H1 (cell line): ENCODE measurements at regions not wholly inside any gene's neighbourhood (a gene's known extent, or its start where the extent isn't known, plus 50 kb on each side); places are given as distances from the start of the nearest gene placed in this dataset.

ENCODE experiments used
- CTCF ChIA-PET: fragments of 300-600 bp; sonication (Branson Sonifier 250); formaldehyde crosslinking; loops from one replicate; lab custom pipeline; 2021; ENCODE audit not compliant: partially characterized antibody; lab: Charles Lee
- POLR2A ChIA-PET: fragments of 300-600 bp; sonication (Branson Sonifier 250); formaldehyde crosslinking; loops from one replicate; lab custom pipeline; 2021; ENCODE audit warnings: inconsistent platforms; ENCODE audit not compliant: partially characterized antibody; lab: Charles Lee
- DNase-seq, 2 experiments: peaks; one replicate each; pipeline versions ENCODE4 v3.0.0 to v3.0.0-alpha.2; 2010 to 2022; ENCODE audit warnings: low spot score in 2 of 2, low read depth in 1 of 2, mixed read lengths in 1 of 2
- FAIRE-seq: peaks from 2 replicates; lab custom pipeline; 2011; peaks lifted over from hg19 to GRCh38; lab: Jason Lieb, UNC
- H2AFZ ChIP-seq: 2 replicates; pipeline ENCODE4 v1.8.1; 2012; ENCODE audit warnings: low read length, inconsistent platforms
- H2AK5ac ChIP-seq: 2 replicates; pipeline ENCODE4 v1.6.1; 2013; ENCODE audit warnings: low read depth, low read length
- H2BK120ac ChIP-seq: replicated peaks from 2 replicates; pipeline ENCODE3; 2013; ENCODE audit warnings: low read depth, low read length, inconsistent platforms
- H2BK12ac ChIP-seq: 2 replicates; pipeline ENCODE4 v1.6.1; 2013; ENCODE audit warnings: low read depth, low read length
- H2BK15ac ChIP-seq: 2 replicates; pipeline ENCODE4 v1.6.1; 2013; ENCODE audit warnings: low read length
- H2BK20ac ChIP-seq: 2 replicates; pipeline ENCODE4 v1.6.1; 2013; ENCODE audit warnings: low read length
- H2BK5ac ChIP-seq: 2 replicates; pipeline ENCODE4 v1.6.1; 2013; ENCODE audit warnings: low read depth, low read length
- H3K14ac ChIP-seq: 2 replicates; pipeline ENCODE4 v1.6.1; 2013; ENCODE audit warnings: inconsistent platforms; ENCODE audit not compliant: insufficient read length
- H3K18ac ChIP-seq: 2 replicates; pipeline ENCODE4 v1.6.1; 2013; ENCODE audit warnings: low read length; ENCODE audit errors: extremely low read depth
- H3K23ac ChIP-seq: 2 replicates; pipeline ENCODE4 v1.6.1; 2013; ENCODE audit warnings: inconsistent platforms; ENCODE audit not compliant: insufficient read length
- H3K23me2 ChIP-seq: 2 replicates; pipeline ENCODE4 v1.6.1; 2013; ENCODE audit warnings: low read depth, low read length
- H3K27ac ChIP-seq: 2 replicates; pipeline ENCODE4 v1.6.1; 2011; ENCODE audit warnings: low read depth, low read length, inconsistent platforms
- H3K27me3 ChIP-seq, 4 experiments: replicated peaks in 1 of 4; 1 replicate in 1 of 4; 2 replicates in 3 of 4; pipeline versions ENCODE4 v1.6.1 to v1.8.1; 2011 to 2013; ENCODE audit warnings: low read length in 3 of 4, mild to moderate bottlenecking in 3 of 4, inconsistent platforms in 2 of 4, mixed read lengths in 2 of 4, moderate library complexity in 1 of 4; ENCODE audit not compliant: control insufficient read depth in 3 of 4, insufficient read depth in 3 of 4; ENCODE audit errors: extremely low read depth in 1 of 4
- H3K36me3 ChIP-seq, 4 experiments: 2 replicates each; pipeline versions ENCODE4 v1.6.1 to v1.8.1; 2011 to 2013; ENCODE audit warnings: mild to moderate bottlenecking in 4 of 4, low read length in 3 of 4, moderate library complexity in 2 of 4, control low read depth in 1 of 4, inconsistent platforms in 1 of 4; ENCODE audit not compliant: insufficient read depth in 4 of 4, control insufficient read depth in 2 of 4
- H3K4ac ChIP-seq: replicated peaks from 2 replicates; pipeline ENCODE3; 2013; ENCODE audit warnings: low read length, low read depth, mixed read lengths, inconsistent platforms; ENCODE audit not compliant: insufficient read length
- H3K4me1 ChIP-seq, 4 experiments: replicated peaks in 1 of 4; 1 replicate in 1 of 4; 2 replicates in 3 of 4; pipeline versions ENCODE4 v1.6.1 to v1.8.1; 2011 to 2013; ENCODE audit warnings: low read length in 3 of 4, inconsistent platforms in 2 of 4, mixed read lengths in 1 of 4; ENCODE audit not compliant: insufficient read depth in 4 of 4, control insufficient read depth in 3 of 4
- H3K4me2 ChIP-seq, 2 experiments: 2 replicates each; pipeline versions ENCODE4 v1.6.1 to v1.8.1; 2011 to 2013; ENCODE audit warnings: low read depth in 2 of 2, low read length in 2 of 2, control low read depth in 1 of 2, inconsistent platforms in 1 of 2, mild to moderate bottlenecking in 1 of 2; ENCODE audit not compliant: insufficient read depth in 1 of 2
- H3K4me3 ChIP-seq, 4 experiments: fragments of 200-600, 300-600 bp in 1 of 4; sonication (generic), shearing (Covaris generic), sonication (Bioruptor Twin) in 1 of 4; 2 replicates each; pipeline versions ENCODE4 v1.5.1 to v1.8.1; 2011 to 2016; ENCODE audit warnings: low read length in 4 of 4, low read depth in 3 of 4, control low read depth in 2 of 4, inconsistent platforms in 2 of 4, mild to moderate bottlenecking in 2 of 4, mixed read lengths in 1 of 4, moderate library complexity in 1 of 4; ENCODE audit not compliant: insufficient read depth in 2 of 4; ENCODE audit errors: extremely low read depth in 1 of 4
- H3K56ac ChIP-seq: replicated peaks from 2 replicates; pipeline ENCODE3; 2013; ENCODE audit warnings: low read depth, mild to moderate bottlenecking, mixed read lengths, low read length, inconsistent platforms; ENCODE audit not compliant: insufficient read length
- H3K79me1 ChIP-seq: 2 replicates; pipeline ENCODE4 v1.6.1; 2013; ENCODE audit warnings: low read depth, low read length, control low read depth
- H3K79me2 ChIP-seq, 2 experiments: 2 replicates each; pipeline versions ENCODE4 v1.6.1 to v1.8.1; 2012 to 2013; ENCODE audit warnings: low read length in 2 of 2, mild to moderate bottlenecking in 2 of 2, inconsistent platforms in 1 of 2; ENCODE audit not compliant: insufficient read depth in 2 of 2, control insufficient read depth in 1 of 2
- H3K9ac ChIP-seq, 4 experiments: replicated peaks in 1 of 4; 1 replicate in 1 of 4; 2 replicates in 3 of 4; pipeline versions ENCODE4 v1.6.1 to v1.8.1; 2011 to 2013; ENCODE audit warnings: low read depth in 3 of 4, low read length in 3 of 4, control low read depth in 2 of 4, mild to moderate bottlenecking in 2 of 4, moderate library complexity in 2 of 4, inconsistent platforms in 1 of 4; ENCODE audit errors: extremely low read depth in 1 of 4
- H3K9me3 ChIP-seq, 2 experiments: 2 replicates each; pipeline versions ENCODE4 v1.6.1 to v1.8.1; 2012 to 2013; ENCODE audit warnings: mild to moderate bottlenecking in 2 of 2, moderate library complexity in 2 of 2, control low read depth in 1 of 2, inconsistent platforms in 1 of 2, low read depth in 1 of 2, low read length in 1 of 2, mixed read lengths in 1 of 2; ENCODE audit not compliant: insufficient read depth in 2 of 2
- H4K20me1 ChIP-seq, 2 experiments: replicated peaks in 1 of 2; 2 replicates each; pipeline versions ENCODE3 to v1.8.1; 2011 to 2013; ENCODE audit warnings: inconsistent platforms in 2 of 2, low read length in 2 of 2, mild to moderate bottlenecking in 1 of 2; ENCODE audit not compliant: insufficient read depth in 2 of 2, control insufficient read depth in 1 of 2
- H4K5ac ChIP-seq: 2 replicates; pipeline ENCODE4 v1.6.1; 2013; ENCODE audit warnings: low read length, low read depth, mixed read lengths, inconsistent platforms; ENCODE audit not compliant: insufficient read length
- H4K8ac ChIP-seq: 2 replicates; pipeline ENCODE4 v1.8.0; 2013; ENCODE audit warnings: mild to moderate bottlenecking, moderate library complexity, low read length, inconsistent platforms; ENCODE audit not compliant: insufficient read depth; ENCODE audit errors: extremely low read depth
- H4K91ac ChIP-seq: replicated peaks from 2 replicates; pipeline ENCODE3; 2013; ENCODE audit warnings: low read length, mixed read lengths, inconsistent platforms; ENCODE audit not compliant: insufficient read length
- CHD2 ChIP-seq: IDR thresholded peaks from 2 replicates; pipeline ENCODE4 v1.6.1; 2012; ENCODE audit warnings: low read length, improper control_type of control experiment
- CTCF ChIP-seq, 3 experiments: IDR thresholded peaks; 1 replicate in 2 of 3; 2 replicates in 1 of 3; pipeline versions ENCODE4 v1.5.1 to v1.6.1; 2011; ENCODE audit warnings: low read length in 3 of 3, mild to moderate bottlenecking in 3 of 3, inconsistent platforms in 2 of 3, low read depth in 1 of 3, moderate library complexity in 1 of 3; ENCODE audit not compliant: insufficient read depth in 1 of 3; ENCODE audit errors: control extremely low read depth in 1 of 3
- RAD21 ChIP-seq, 2 experiments: IDR thresholded peaks in 1 of 2; conservative IDR thresholded peaks in 1 of 2; 2 replicates each; pipeline ENCODE4 v1.6.1; 2011; ENCODE audit warnings: low read depth in 2 of 2, low read length in 2 of 2, improper control_type of control experiment in 1 of 2, inconsistent platforms in 1 of 2, mild to moderate bottlenecking in 1 of 2, moderate library complexity in 1 of 2
- WGBS, 2 experiments: shearing (Covaris generic) in 1 of 2; methylation state at CpG; one replicate each; pipeline versions ENCODE4 v1.1.6 to v1.1.7; 2013 to 2015; ENCODE audit warnings: low lambda C conversion rate in 2 of 2, mixed read lengths in 2 of 2, inconsistent platforms in 1 of 2, low coverage in 1 of 2, missing lambda C conversion rate in 1 of 2; ENCODE audit not compliant: insufficient replicate concordance in 2 of 2, insufficient coverage in 1 of 2, insufficient read length in 1 of 2; ENCODE audit errors: extremely low coverage in 1 of 2, missing lambda C conversion rate in 1 of 2; 5-methylcytosine and 5-hydroxymethylcytosine counted together

GRCh38 chr17:34443619-34444469, 80.8 kb upstream of the CCL1 start:
- H3K56ac ChIP-seq, result no peak overlapping the region
- H3K79me1 ChIP-seq, result no peaks in the 10 kb centered on the region
- no peak overlapping the region; the same call in 1 of the 2 replicates for H3K18ac ChIP-seq
- no peaks in the 10 kb centered on the region for H3K79me2 ChIP-seq
- POLR2A ChIA-PET, result interaction anchor here (0.6 to 1.1 kb wide), 2 partner anchors 10 to 539 kb away, joined by 3 read pairs; no protein-coding TSS in a partner anchor
- H3K27me3 ChIP-seq, result no peaks in the 10 kb centered on the region
- CTCF ChIA-PET, result interaction anchor here (0.6 to 7.3 kb wide), 42 partner anchors 8 to 452 kb away, joined by 3 to 95 read pairs (median 4); no protein-coding TSS in a partner anchor
- no peak overlapping the region; a peak in 1 of 4 replicates for H3K4me2 ChIP-seq
- no peak overlapping the region for H2AK5ac ChIP-seq
- H3K36me3 ChIP-seq, result no peaks in the 10 kb centered on the region
- no peaks in the 10 kb centered on the region for H3K23me2 ChIP-seq
- H4K5ac ChIP-seq, result no peak overlapping the region
- no peak overlapping the region for H2BK120ac ChIP-seq
- 81% methylated on average over 12 of the region's 12 CpGs; no CpG with 5 or more reads in 1 of the 2 experiments for WGBS, 2 experiments
- no peak overlapping the region for H4K8ac ChIP-seq
- 0 out of 2 replicates have a peak overlapping the region, but pooled peaks have one; percentile 17 for H2BK12ac ChIP-seq
- peak overlapping the region; percentile 26 for H4K91ac ChIP-seq
- no peak overlapping the region for H3K4me3 ChIP-seq
- H3K4ac ChIP-seq, result no peak overlapping the region
- no peaks in the 10 kb centered on the region for H4K20me1 ChIP-seq
- H3K9me3 ChIP-seq, result no peaks in the 10 kb centered on the region
- no peak overlapping the region for H3K23ac ChIP-seq
- no peak overlapping the region for H2BK15ac ChIP-seq
- no peak overlapping the region for H2BK5ac ChIP-seq
- DNase-seq, result peak in 1 of 2 experiments; percentile 62
- no peak overlapping the region for H2BK20ac ChIP-seq
- FAIRE-seq, result no peak
- no peak overlapping the region for H3K14ac ChIP-seq
- TF ChIP-seq CTCF (IDR thresholded peaks at IDR 0.05; ENCODE audit: control extremely low read depth in 1 of 3, insufficient read depth in 1 of 3, low read depth in 1 of 3, low read length in 3 of 3) (peak; percentile 80 to 83 (median 81)), CHD2 (no peak), RAD21 (IDR thresholded peaks at IDR 0.05 in 1 of 2, conservative IDR thresholded peaks at IDR 0.05 in 1 of 2; ENCODE audit: low read depth in 2 of 2, low read length in 2 of 2) (peak; percentile 89 to 93)
- H3K4me1 ChIP-seq, result peaks cover 0 to 4% (median under 1%) of the 10 kb centered on the region in 4 experiments; a peak in 1 of 7 replicates
- no peak overlapping the region for H2AFZ ChIP-seq
- H3K27ac ChIP-seq, result no peak overlapping the region
- H3K9ac ChIP-seq, result no peak overlapping the region
